Activated CD8-positive, alpha-beta T cell treated with anti-CD3 and anti-CD28 coated beads for 36 hours (primary cell): ENCODE measurements at regions not wholly inside any gene's neighbourhood (a gene's known extent, or its start where the extent isn't known, plus 50 kb on each side); places are given as distances from the start of the nearest gene placed in this dataset.

Source experiments
- ATAC-seq: fragments of 200-7000 bp; cut with Tn5 transposase; one replicate; pipeline ENCODE4 v1.10.0; 2021; ENCODE audit warnings: mild to moderate bottlenecking, moderate library complexity
- CTCF ChIA-PET: fragments of 350-600 bp; sonication (Branson Sonifier 250); formaldehyde crosslinking; loops from one replicate; lab custom pipeline; 2021; ENCODE audit warnings: antibody characterized with exemption; lab: Charles Lee
- POLR2A ChIA-PET: fragments of 350-600 bp; sonication (Branson Sonifier 250); formaldehyde crosslinking; loops from one replicate; lab custom pipeline; 2021; ENCODE audit warnings: antibody characterized with exemption; lab: Charles Lee
- DNase-seq: peaks from one replicate; pipeline ENCODE4 v3.0.0-alpha.2; 2020
- H3K27ac Mint-ChIP-seq: one replicate; pipeline ENCODE4 v1.8.0; 2021; ENCODE audit warnings: mild to moderate bottlenecking, mixed read lengths
- H3K27me3 Mint-ChIP-seq: one replicate; pipeline ENCODE4 v1.8.0; 2021; ENCODE audit warnings: mixed read lengths
- H3K36me3 Mint-ChIP-seq: one replicate; pipeline ENCODE4 v1.8.0; 2021; ENCODE audit warnings: low read depth, mixed read lengths
- H3K4me1 Mint-ChIP-seq: one replicate; pipeline ENCODE4 v1.8.0; 2021; ENCODE audit warnings: low read depth, mixed read lengths
- H3K4me3 Mint-ChIP-seq: one replicate; pipeline ENCODE4 v1.8.0; 2021; ENCODE audit warnings: mild to moderate bottlenecking, moderate library complexity, mixed read lengths
- H3K9me3 Mint-ChIP-seq: one replicate; pipeline ENCODE4 v1.8.0; 2021; ENCODE audit warnings: mixed read lengths
- CTCF ChIP-seq: fragments of 200-600 bp; IDR thresholded peaks from one replicate; pipeline ENCODE4 v1.8.0; 2022; ENCODE audit warnings: antibody characterized with exemption, mild to moderate bottlenecking
- intact Hi-C: fragments of 100-400 bp; cut with micrococcal nuclease; formaldehyde crosslinking; loops from one replicate; pipeline ENCODE4 v1.10.0; 2022

- POLR2A ChIA-PET = no interaction called here
- H3K9me3 Mint-ChIP-seq = no peaks in the 10 kb centered on the region
- no peak overlapping the region for H3K27ac Mint-ChIP-seq
- H3K36me3 Mint-ChIP-seq = no peaks in the 10 kb centered on the region
- TF ChIP-seq CTCF = no peak
- H3K4me1 Mint-ChIP-seq = no peaks in the 10 kb centered on the region
- CTCF ChIA-PET = no interaction called here
- intact Hi-C loops = no loop called here
- no peak for DNase-seq
- H3K4me3 Mint-ChIP-seq = no peak overlapping the region
- ATAC-seq = no peak
- H3K27me3 Mint-ChIP-seq = no peaks in the 10 kb centered on the region
Observed at GRCh38 chr2:129318581-129319421, 660.7 kb upstream of the RAB6C start.

GRCh38 chr2:129319422-129319717, 660.1 kb upstream of the RAB6C start:
- ChIA-PET CTCF (no interaction called here), POLR2A (no interaction called here)
- DNase-seq = no peak
- no peak overlapping the region for H3K4me3 Mint-ChIP-seq
- no peaks in the 10 kb centered on the region for H3K27me3 Mint-ChIP-seq
- ATAC-seq = no peak
- H3K27ac Mint-ChIP-seq = no peak overlapping the region
- H3K4me1 Mint-ChIP-seq = no peaks in the 10 kb centered on the region
- intact Hi-C loops = no loop called here
- no peaks in the 10 kb centered on the region for H3K36me3 Mint-ChIP-seq
- H3K9me3 Mint-ChIP-seq = no peaks in the 10 kb centered on the region
- no peak for TF ChIP-seq CTCF

- no peak for ATAC-seq
- CTCF ChIA-PET = no interaction called here
- Mint-ChIP-seq H3K9me3 (no peaks in the 10 kb centered on the region), H3K36me3 (no peaks in the 10 kb centered on the region), H3K4me1 (no peaks in the 10 kb centered on the region), H3K27me3 (no peaks in the 10 kb centered on the region), H3K4me3 (no peak overlapping the region), H3K27ac (no peak overlapping the region)
- intact Hi-C loops = no loop called here
- no peak for DNase-seq
- POLR2A ChIA-PET = no interaction called here
- no peak for TF ChIP-seq CTCF
Observed at GRCh38 chr2:129320288-129320687, 659.2 kb upstream of the RAB6C start.

- ChIA-PET POLR2A (no interaction called here), CTCF (no interaction called here)
- no peaks in the 10 kb centered on the region for H3K4me1 Mint-ChIP-seq
- H3K27ac Mint-ChIP-seq = no peak overlapping the region
- no peaks in the 10 kb centered on the region for H3K9me3 Mint-ChIP-seq
- intact Hi-C loops = no loop called here
- no peaks in the 10 kb centered on the region for H3K36me3 Mint-ChIP-seq
- DNase-seq (no peak), ATAC-seq (no peak)
- no peak overlapping the region for H3K4me3 Mint-ChIP-seq
- TF ChIP-seq CTCF = no peak
- no peaks in the 10 kb centered on the region for H3K27me3 Mint-ChIP-seq
Observed at GRCh38 chr2:129324349-129324748, 655.1 kb upstream of the RAB6C start.

GRCh38 chr2:129325151-129325550, 654.3 kb upstream of the RAB6C start:
- Mint-ChIP-seq H3K9me3 (no peaks in the 10 kb centered on the region), H3K36me3 (no peaks in the 10 kb centered on the region), H3K4me3 (no peak overlapping the region), H3K27ac (no peak overlapping the region), H3K27me3 (no peaks in the 10 kb centered on the region), H3K4me1 (no peaks in the 10 kb centered on the region)
- DNase-seq (no peak), ATAC-seq (no peak)
- no peak for TF ChIP-seq CTCF
- CTCF ChIA-PET = no interaction called here
- POLR2A ChIA-PET = no interaction called here
- intact Hi-C loops = no loop called here
